ENCODE measurements at regions not wholly inside any gene's neighbourhood (a gene's known extent, or its start where the extent isn't known, plus 50 kb on each side); places are given as distances from the start of the nearest gene placed in this dataset.

GRCh38 chrX:107552930-107553329, 75.4 kb upstream of the PRPS1 start:
- TF ChIP-seq CTCF (IDR thresholded peaks at IDR 0.05) (no peak), POLR2A (IDR thresholded peaks at IDR 0.05) (no peak)

Data from heart left ventricle (tissue), 13 donors.